Testis (tissue), 2 donors: ENCODE measurements at regions not wholly inside any gene's neighbourhood (a gene's known extent, or its start where the extent isn't known, plus 50 kb on each side); places are given as distances from the start of the nearest gene placed in this dataset.

Experiments used
- DNase-seq: peaks from one replicate; pipeline ENCODE4 v3.0.0-alpha.2; 2019
- H3K27ac ChIP-seq, 2 donors: fragments of 200-600 bp; sonication (generic); one replicate each; pipeline ENCODE4 v1.5.1; 2019
- H3K27me3 ChIP-seq: fragments of 200-600 bp; sonication (generic); one replicate; pipeline ENCODE4 v1.5.1; 2019
- H3K36me3 ChIP-seq: fragments of 200-600 bp; sonication (generic); one replicate; pipeline ENCODE4 v1.5.1; 2017; ENCODE audit warnings: low read depth; ENCODE audit errors: missing control alignments
- H3K4me1 ChIP-seq: fragments of 200-600 bp; sonication (generic); one replicate; pipeline ENCODE4 v1.5.1; 2019
- H3K4me3 ChIP-seq, 2 donors: fragments of 200-600 bp; sonication (generic); one replicate each; pipeline ENCODE4 v1.5.1; 2017 to 2019
- H3K9me3 ChIP-seq: fragments of 200-600 bp; sonication (generic); one replicate; pipeline ENCODE4 v1.5.1; 2017
- POLR2A ChIP-seq: fragments of 450-650 bp; IDR thresholded peaks from one replicate; pipeline ENCODE4 v1.6.1; 2017; ENCODE audit warnings: antibody characterized with exemption, mild to moderate bottlenecking, moderate library complexity
- WGBS, 2 donors: methylation state at CpG; one replicate each; pipeline ENCODE4 v1.1.5; 2018; 5-methylcytosine and 5-hydroxymethylcytosine counted together
- intact Hi-C: fragments of 100-400 bp; cut with DNase I; formaldehyde crosslinking; loops from one replicate; pipeline ENCODE4 v1.15.1; 2023; ENCODE audit warnings: low total_unique reads
- small RNA-seq, 2 donors: library from RNA; depleted of rRNA; stranded (forward); fragments of <200 nt; gene quantifications; one replicate each; pipeline ENCODE3, GENCODE V24; 2016
- TF ChIP-seq, protein P1 (sequence below), 3 experiments: fragments of 450-650 bp in 2 of 3; fragments of 200-600 bp in 1 of 3; sonication (generic) in 1 of 3; IDR thresholded peaks; one replicate each; pipeline ENCODE4 v1.5.1; 2016 to 2019; ENCODE audit warnings: antibody characterized with exemption in 3 of 3, mild to moderate bottlenecking in 2 of 3, moderate library complexity in 1 of 3

DNA sequence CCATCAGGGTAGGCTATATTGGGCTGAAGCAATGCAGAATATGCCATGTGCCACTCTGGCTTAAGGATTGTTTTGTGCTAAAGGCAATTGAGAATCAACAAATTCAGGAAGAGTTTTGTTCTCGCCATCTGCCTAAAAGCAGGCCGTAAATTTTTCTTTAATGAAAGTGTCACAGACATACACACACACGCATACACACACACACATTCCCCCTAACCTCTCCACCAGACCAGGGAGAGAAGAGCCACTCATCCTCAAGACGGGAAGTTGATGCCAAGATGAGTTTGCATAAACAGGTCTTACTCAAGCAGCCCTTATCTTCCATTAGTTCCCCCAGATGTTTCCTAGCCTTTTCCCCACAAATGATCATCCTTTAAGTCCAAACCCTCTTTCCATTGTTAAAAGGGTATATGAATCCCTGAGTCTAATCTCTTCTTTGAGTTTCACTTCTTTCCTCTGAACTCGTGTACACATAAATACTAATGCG, 59.6 kb upstream of the TRIM24 start:
- Histone ChIP-seq H3K36me3 (no peaks in the 10 kb centered on the region), H3K4me3 (no peak overlapping the region), H3K9me3 (no peaks in the 10 kb centered on the region), H3K27ac (no peak overlapping the region), H3K27me3 (no peaks in the 10 kb centered on the region), H3K4me1 (no peaks in the 10 kb centered on the region)
- no peak for DNase-seq
- no peak for TF ChIP-seq POLR2A
- TF ChIP-seq, protein P1, sequence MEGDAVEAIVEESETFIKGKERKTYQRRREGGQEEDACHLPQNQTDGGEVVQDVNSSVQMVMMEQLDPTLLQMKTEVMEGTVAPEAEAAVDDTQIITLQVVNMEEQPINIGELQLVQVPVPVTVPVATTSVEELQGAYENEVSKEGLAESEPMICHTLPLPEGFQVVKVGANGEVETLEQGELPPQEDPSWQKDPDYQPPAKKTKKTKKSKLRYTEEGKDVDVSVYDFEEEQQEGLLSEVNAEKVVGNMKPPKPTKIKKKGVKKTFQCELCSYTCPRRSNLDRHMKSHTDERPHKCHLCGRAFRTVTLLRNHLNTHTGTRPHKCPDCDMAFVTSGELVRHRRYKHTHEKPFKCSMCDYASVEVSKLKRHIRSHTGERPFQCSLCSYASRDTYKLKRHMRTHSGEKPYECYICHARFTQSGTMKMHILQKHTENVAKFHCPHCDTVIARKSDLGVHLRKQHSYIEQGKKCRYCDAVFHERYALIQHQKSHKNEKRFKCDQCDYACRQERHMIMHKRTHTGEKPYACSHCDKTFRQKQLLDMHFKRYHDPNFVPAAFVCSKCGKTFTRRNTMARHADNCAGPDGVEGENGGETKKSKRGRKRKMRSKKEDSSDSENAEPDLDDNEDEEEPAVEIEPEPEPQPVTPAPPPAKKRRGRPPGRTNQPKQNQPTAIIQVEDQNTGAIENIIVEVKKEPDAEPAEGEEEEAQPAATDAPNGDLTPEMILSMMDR (IDR thresholded peaks at IDR 0.05) = no peak
- WGBS, 2 donors = 85 to 89% methylated on average over 6 of the region's 6 CpGs
- intact Hi-C loops = no loop called here

GRCh38 chr7:138402749-138403148, 57.3 kb upstream of the TRIM24 start:
- Histone ChIP-seq H3K4me1 (no peaks in the 10 kb centered on the region), H3K36me3 (no peaks in the 10 kb centered on the region), H3K4me3 (no peak overlapping the region), H3K27me3 (no peaks in the 10 kb centered on the region), H3K27ac (no peak overlapping the region), H3K9me3 (no peaks in the 10 kb centered on the region)
- no peak for DNase-seq
- intact Hi-C loops = no loop called here
- WGBS, 2 donors = 86 to 91% methylated on average over 1 of the region's 1 CpG
- no peak for TF ChIP-seq POLR2A
- TF ChIP-seq, protein P1 (IDR thresholded peaks at IDR 0.05) = no peak

DNA sequence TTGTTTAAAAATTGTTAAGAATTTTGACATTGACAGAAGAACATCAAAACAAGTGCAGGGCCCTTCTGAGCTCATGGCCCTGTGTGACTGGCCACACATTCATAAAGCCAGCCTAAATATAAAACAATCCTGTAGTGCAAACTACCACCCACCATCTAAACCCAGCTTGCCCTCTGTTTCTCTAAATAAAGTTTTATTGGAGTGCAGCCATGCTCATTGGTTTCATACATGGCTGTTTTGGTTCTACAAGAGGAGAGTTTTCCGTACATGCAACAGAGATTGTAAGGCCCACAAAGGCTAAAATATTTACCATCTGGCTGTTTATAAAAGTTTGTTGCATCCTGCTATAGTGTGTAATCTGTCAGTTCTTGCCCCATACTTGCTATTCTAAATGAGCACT, 54.6 kb upstream of the TRIM24 start:
- TF ChIP-seq, protein P1 (IDR thresholded peaks at IDR 0.05) = no peak
- TF ChIP-seq POLR2A = no peak
- H3K9me3 ChIP-seq = no peaks in the 10 kb centered on the region
- DNase-seq = no peak
- WGBS, 2 donors = 88 to 100% methylated on average over 1 of the region's 1 CpG
- no peaks in the 10 kb centered on the region for H3K4me1 ChIP-seq
- H3K36me3 ChIP-seq = no peaks in the 10 kb centered on the region
- no peak overlapping the region for H3K27ac ChIP-seq
- H3K4me3 ChIP-seq = no peak overlapping the region
- intact Hi-C loops = no loop called here
- no peaks in the 10 kb centered on the region for H3K27me3 ChIP-seq

DNA sequence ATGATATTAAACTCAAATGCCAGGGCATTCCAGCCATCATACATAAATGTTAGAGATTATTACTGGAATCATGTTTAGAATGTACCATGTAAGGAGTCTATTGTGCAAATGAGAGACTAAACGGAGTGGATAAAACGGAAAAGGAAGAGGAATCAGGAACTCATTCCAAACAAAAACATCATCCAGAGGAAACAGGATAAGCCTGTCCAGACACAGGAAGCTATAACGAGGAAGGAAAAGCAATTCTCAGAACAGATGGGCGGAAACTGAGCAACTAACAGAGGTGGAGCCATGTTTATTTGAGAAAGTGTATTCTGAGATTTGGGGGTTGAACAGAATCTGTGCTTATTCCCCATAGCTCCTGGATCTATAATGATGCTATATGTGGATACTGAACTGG, 52.3 kb upstream of the TRIM24 start:
- DNase-seq = no peak

More for the DNA sequence above, 52.3 kb upstream of the TRIM24 start:
- Histone ChIP-seq H3K4me3 (no peak overlapping the region), H3K27me3 (no peaks in the 10 kb centered on the region), H3K4me1 (no peaks in the 10 kb centered on the region), H3K36me3 (no peaks in the 10 kb centered on the region), H3K27ac (no peak overlapping the region), H3K9me3 (no peaks in the 10 kb centered on the region)
- TF ChIP-seq, protein P1 (IDR thresholded peaks at IDR 0.05) = no peak
- 53 to 57% methylated on average over 4 of the region's 4 CpGs for WGBS, 2 donors
- intact Hi-C loops = no loop called here

Small RNA genes in the stretch of these regions (small RNA-seq; reads per million reads assigned to genes)
- gene RF00019 (0 reads per million in 2 donors), gene RF00432 (0 reads per million in 2 donors)
